ENCODE measurements at regions not wholly inside any gene's neighbourhood (a gene's known extent, or its start where the extent isn't known, plus 50 kb on each side); places are given as distances from the start of the nearest gene placed in this dataset.

DNA sequence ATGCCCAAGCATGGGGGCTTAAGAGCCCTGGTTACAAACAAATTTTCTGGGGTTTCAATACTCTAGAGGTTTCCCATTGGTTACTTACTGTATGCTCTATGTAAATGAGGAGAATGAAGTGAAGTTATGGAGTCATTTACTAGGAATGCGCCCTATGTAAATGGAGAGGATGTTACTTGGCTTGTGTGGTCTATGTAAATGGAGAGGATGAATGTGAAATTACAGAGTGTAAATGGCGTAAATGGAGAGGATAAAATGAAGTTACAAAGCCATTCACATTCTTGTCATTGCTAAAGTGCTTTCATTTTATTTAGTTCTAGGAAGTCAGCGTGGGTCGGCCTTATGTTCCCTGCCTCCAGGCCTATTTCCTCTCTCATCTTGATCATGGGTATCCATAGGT lies 810.5 kb upstream of the ADGRL3 start:
- TF ChIP-seq, protein P1, sequence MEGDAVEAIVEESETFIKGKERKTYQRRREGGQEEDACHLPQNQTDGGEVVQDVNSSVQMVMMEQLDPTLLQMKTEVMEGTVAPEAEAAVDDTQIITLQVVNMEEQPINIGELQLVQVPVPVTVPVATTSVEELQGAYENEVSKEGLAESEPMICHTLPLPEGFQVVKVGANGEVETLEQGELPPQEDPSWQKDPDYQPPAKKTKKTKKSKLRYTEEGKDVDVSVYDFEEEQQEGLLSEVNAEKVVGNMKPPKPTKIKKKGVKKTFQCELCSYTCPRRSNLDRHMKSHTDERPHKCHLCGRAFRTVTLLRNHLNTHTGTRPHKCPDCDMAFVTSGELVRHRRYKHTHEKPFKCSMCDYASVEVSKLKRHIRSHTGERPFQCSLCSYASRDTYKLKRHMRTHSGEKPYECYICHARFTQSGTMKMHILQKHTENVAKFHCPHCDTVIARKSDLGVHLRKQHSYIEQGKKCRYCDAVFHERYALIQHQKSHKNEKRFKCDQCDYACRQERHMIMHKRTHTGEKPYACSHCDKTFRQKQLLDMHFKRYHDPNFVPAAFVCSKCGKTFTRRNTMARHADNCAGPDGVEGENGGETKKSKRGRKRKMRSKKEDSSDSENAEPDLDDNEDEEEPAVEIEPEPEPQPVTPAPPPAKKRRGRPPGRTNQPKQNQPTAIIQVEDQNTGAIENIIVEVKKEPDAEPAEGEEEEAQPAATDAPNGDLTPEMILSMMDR (conservative IDR thresholded peaks at IDR 0.05; ENCODE audit: low read depth, low read length), result no peak
- no peak for TF ChIP-seq EZH2 (IDR thresholded peaks at IDR 0.05; ENCODE audit: borderline replicate concordance, low read depth, low read length, poor library complexity, severe bottlenecking)
